ENCODE measurements at regions not wholly inside any gene's neighbourhood (a gene's known extent, or its start where the extent isn't known, plus 50 kb on each side); places are given as distances from the start of the nearest gene placed in this dataset.

DNA sequence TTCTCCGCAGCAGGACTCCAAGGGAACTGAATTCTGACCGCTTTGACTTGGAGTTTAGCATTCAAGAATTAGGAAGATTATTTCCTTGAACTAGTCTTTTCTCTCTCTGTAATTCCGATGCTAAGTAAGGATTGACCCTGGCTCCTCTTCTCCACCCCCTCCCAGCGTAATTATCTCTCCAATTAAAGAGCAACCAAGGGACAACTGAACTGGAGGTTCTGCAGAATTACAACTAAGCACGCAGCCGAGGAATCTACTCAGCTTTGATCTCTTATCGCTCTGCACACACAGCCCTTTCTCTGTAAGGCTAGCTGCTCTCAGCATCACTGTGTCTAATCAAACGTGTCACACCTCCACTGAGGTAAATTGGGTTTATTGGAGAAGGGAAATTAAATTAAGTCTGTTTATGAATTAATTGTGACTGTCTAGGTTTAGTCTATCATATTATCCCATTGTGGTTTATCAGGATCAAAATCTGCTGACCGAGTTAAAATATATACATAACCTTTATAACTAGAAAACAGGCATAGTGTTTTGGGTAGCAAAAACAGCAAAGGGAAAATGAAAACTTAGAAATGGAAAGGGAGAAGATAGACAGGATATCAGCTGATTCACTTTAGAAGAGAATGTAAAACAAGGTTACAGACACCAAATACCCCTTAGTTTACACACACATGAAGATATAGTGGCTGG, 241.3 kb upstream of the LARGE1 start:
- no peak for TF ChIP-seq CTCF (IDR thresholded peaks at IDR 0.05)
- no peak for TF ChIP-seq POLR2A (IDR thresholded peaks at IDR 0.05)

Measured in body of pancreas (tissue), 4 donors.